ENCODE measurements at regions not wholly inside any gene's neighbourhood (a gene's known extent, or its start where the extent isn't known, plus 50 kb on each side); places are given as distances from the start of the nearest gene placed in this dataset.
"Not testable (repeated sequence)": the region's sequence is repeated elsewhere in the genome, so short reads cannot be mapped to it uniquely, and the experiment has no call there.

DNA sequence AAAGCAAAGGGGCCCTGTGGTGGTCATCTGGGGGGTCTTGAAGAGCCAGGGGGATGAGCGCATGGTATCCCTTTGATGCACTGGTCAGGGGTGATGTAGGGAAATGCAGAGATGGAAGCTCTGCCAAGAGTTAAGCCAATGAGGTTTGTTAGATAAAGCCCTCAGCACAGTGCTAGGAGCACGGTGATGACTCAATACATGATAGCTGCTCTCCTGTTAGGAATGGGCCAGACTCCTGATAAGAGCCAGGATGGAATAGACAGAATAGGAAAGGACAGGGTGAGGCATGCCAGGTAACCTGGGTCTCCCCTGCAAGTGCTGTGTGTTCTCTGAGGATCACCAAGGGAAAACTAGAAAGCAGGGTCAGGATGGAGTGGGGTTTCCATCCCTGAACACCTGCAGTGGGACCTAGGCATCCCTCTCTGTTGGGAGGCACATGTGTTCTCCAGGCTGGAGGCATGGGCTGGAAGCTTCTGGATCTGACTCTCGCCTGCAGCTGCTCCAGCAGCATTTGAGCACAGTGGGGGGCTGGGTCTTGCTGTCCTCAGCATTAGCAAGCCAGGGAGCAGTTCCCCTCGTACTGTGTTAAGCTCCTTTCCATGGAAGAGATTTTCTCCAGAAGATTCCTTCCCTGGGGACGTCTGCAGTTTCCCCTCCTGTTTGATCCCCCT is 71.8 kb upstream of the TIAM2 start:
- DNase-seq (ENCODE audit: low spot score) = no peak

DNA sequence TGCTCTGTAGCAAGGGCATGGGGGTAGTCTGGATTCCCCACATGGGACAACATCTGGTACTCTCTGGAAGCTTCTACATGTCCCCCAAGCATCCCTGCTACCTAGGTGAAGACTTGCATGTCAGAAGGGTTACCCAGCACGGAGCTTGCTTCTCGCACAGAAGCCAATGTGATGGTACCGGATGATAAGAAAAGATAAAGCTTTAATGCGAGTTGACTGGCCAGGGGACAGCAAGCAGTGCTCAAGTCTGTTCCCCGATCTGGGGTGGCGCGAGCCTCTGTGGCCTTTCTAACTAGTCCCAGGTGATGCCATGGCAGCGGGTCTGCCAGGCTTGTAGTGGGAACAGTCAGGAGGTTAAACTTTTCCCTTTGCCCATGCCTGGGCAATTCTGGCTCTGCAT is 70.0 kb upstream of the TIAM2 start:
- DNase-seq (ENCODE audit: low spot score) = no peak

DNA sequence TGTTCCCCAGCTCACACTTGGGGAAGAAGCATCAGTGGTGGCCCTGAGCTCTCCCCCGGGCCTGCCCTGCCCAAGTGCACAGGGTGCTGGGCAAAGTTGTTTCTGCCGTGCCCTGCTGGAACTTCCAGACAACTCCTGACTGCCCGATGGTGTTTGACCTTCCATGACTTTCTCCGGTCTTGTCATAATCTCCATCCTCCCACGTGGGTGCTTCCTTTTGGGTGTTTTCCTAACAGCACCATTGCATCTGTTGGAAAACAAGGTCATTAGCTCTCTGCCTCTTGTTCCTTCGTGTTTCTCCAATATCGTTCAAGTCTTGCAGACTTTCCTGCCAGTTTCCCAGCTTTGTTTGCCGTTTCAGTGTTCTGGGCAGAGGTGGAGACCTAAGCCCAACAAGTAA is 68.7 kb upstream of the TIAM2 start:
- no peak for DNase-seq (ENCODE audit: low spot score)

DNA sequence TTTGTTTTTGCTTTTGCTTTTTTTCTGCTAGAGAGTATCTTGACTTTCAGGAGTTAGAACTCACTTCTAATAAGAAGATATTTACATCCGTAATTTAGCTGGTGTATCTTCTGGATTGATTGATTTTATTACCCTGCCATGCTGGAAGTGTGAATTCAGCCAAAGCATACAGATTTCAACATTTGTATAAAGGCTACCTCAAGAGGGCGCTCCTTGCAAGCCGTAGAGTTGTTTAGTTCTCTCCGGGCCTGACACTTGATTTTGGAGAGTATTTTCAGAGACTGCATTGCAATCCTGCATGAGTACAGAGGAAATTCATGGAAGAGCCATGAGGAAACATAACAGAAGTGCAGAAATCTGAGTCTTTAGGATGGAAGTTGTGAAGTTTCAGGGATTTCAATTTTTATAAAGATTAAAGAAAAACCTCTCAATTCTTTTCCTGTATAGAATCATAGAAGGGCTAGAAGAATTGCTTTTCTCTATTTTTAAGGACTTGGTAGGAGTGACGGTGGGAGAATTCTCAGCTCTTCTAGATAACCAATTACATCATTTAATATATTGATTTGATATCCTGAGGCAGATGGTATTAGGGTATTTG is 66.7 kb upstream of the TIAM2 start:
- DNase-seq (ENCODE audit: low spot score) = peak; percentile 72

DNA sequence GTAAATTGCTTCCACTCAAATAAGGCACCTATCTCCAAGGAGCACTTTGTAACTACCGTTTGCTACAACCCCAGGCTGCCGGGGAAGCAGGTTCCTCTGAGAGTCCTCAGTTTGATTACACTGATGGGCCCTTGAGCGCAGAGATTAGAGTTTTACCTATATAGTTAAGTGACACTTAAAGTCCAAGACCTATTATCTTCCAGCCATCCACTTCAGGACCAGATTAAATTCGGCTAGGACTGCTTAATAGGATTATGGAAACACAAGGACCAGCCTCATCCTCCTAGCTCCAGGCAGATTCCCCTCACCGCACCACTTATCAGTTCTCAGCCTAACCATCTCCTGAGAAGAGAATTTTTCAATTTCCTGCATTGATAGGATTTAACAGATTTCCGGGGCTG is 64.7 kb upstream of the TIAM2 start:
- DNase-seq (ENCODE audit: low spot score) = no peak

DNA sequence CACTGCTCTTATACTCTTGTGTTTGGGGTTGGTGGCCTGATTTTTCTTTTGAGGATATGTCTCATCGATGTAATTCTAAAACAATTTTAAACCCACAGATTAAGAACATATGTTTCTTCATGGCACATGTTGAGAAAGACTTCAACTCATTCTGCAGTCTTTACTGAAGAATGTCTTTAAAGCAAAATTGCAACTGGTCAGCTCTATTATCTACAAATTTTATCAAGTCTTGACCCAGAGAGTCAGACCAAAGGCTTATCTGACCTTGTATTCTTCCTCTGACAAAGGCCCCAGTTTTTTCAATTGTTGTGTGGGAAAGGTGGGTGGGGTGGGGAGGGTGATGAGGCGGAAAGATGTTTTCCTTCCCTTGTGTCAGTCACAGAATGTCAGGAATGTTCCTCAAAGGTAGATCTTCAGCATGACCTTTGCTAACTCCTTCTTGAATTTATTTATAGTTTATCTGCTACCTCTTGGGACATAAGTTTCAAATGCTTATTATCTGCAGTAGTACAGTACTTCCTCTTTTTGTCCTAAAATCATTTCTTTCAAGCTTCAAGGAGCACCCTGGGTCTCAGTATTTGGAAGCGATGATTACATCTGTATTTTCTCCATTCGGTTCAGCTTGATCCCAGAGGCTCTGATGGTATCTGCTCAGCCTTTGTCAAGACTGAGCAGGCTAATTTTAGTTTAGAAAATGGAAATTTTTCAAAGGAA is 63.2 kb upstream of the TIAM2 start:
- DNase-seq (ENCODE audit: low spot score) = no peak

DNA sequence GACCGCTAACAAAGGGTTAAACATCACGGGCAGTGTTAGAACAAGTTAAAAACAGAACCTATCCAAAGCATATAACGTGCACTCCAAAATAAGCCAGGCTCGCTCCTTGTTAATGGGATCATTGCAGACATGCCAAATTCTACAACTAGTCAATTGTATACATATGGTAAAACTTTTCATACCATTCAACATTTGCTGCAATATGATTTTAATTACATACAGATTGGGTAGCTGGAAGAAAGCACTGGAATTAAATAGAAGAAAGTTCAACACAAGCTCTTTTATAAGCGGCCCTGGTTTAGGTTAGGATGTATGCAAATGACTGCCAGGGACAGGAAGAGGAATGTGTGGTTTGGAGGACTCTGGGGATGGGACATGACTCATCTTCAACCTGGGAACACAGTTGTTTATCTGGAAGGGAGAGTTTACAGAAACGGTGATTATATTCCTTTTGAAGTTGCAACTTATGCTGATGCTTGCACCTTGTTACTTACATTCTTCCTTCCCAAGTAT is 62.5 kb upstream of the TIAM2 start:
- DNase-seq (ENCODE audit: low spot score) = peak; percentile 47

DNA sequence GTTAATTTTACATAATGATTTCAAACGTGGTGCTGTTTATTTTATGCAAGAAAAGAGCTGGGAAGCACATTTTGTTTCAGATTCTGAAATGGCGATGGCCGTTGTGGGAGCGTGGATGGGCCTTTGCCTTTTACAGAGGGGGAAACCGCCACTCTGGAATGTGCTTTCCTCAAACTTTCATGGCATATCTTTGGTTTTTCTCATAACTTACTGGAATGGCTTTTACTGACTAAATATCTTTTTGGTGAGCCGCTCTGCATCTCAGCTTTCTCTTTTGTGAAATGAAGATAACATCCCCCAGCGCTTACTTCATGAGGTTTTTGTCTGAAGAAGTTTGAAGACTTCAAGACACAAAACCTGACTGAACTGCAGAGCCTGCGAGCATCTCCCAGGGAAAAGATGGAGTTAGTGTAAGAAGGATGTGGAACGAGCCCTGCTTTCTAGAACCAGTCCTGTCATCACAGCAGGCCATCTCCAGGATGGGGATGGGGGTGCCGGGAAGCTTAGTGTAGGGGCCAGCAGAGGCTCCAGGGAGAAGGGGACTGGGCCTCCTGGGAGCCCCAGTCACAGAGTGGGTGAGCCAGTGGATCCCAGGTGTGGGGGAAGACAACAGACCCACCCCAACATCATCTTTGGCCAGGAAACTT is 61.8 kb upstream of the TIAM2 start:
- no peak for DNase-seq (ENCODE audit: low spot score)

DNA sequence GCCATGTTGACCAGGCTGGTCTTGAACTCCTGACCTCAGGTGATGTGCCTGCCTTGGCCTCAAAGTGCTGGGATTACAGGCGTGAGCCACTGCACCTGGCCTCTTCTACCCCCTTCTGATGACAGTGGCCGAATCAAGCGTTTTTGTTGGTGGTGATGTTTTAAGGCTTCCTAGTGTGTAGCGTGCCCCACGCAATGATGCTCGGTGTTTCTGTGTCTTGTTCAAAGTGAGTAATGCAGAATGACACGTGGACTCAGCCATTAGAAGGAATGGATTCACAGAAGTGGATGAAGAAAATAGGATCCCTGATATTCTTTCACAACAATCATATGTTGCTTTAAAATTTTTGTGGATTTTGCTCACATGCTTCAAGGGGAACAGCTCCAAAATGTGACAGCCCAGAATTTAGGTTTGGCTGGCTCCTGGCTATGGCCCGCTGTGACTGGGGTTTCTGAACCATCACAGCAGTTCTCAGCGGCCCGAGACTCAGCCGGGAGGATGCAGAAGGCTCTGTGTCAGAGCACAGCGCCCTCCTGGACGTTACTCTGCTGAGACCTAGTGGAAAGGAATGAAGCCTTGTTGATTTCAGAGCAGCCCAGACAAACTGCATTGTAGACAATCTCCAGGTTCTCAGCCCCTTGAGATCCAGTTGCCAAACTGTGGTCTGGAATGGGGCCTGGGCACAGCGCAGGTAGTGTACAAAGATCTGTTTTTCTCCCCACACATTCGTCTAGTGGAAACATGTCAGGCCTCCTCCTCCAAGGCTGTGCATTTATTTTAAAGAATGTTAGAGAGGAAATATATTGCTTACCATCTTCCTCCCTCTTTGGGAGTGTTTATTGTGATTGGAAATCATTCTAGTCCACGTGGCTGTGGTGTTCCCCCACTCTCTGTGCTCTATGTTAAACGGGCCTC is 57.6 kb upstream of the TIAM2 start:
- DNase-seq (ENCODE audit: low spot score) = no peak

DNA sequence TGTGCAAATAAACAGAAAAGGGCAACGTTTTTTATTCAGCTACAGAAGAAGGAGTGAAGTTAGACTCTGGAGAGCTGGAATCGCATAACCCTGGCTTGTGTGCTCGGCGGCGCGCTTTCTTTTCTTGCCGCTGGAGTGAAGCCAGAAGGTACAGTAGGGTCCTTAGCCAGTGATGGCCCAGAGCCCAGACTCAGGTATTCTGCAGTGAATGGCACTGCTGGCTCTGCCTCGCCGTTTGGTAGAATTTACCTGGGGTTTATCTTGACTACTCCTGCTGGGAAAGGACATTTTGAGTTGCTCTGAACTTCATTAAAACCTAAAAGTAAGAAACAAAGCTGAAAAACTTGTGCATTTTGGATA is 56.9 kb upstream of the TIAM2 start:
- DNase-seq (ENCODE audit: low spot score) = no peak

DNA sequence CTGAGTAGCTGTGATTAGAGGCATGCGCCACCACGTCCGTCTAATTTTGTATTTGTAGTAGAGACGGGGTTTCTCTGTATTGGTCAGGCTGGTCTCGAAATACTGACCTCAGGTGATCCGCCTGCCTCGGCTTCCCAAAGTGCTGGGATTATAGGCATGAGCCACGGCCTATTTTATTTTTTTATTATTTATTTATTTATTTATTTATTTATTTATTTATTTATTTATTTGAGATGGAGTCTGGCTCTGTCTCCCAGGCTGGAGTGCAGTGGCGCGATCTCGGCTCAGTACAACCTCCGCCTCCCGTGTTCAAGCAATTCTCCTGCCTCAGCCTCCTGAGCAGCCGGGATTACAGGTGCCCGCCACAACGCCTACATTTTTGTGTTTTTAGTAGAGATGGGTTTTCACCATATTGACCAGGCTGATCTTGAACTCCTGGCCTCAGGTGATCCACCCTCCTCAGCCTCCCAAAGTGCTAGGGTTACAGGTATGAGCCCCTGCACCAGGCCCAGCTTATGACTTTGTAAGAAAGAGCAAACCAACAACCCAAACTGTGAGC is 56.3 kb upstream of the TIAM2 start:
- DNase-seq (ENCODE audit: low spot score) = not testable (repeated sequence)

DNA sequence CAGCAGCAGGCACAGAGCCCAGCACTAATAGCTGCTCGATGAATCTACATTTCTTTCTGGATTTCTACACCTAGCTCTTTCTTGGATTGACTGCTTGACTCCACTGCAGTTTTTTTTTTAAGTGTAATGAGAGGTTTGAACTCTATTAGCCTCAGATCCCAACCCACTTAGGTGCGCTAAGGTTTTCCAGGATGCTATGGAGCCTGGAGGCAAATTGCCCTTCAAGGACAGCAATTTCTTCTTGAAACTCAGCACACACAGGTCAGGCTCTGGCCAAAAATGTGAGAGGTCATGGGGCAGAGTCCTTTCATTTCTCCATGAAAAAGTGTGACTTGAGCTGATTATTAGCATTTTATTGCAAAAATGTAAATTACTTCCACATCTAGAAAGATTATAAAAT is 52.3 kb upstream of the TIAM2 start:
- no peak for DNase-seq (ENCODE audit: low spot score)

DNA sequence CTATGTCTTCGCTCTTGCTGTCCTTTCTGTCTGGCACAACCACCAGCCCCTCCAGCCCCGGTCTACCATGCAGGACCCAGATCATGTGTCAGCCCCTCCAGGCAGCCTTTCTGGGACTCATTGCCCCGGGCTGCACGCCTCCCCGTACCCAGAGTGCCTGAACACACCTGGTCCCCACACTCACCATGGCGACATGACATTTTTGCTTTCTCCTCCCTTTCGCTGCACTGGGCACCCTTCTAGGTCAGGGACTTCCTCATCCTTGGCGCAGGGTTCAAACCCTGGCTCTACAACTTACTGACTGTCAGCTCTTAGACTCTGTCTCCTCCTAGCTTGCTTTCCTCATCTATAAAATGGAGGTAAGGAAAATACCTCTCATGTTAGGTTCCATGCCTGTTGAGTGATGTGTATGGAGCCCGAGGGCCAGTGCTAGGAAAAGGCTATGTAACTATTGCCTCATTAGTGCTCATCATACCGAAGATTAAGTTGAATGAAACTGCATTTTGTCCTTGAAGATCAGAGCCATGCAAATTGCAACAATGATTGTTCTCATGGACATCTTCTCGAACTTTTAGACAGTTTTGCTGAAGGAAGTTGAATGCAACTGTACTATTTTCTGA is 49.7 kb upstream of the TIAM2 start:
- no peak for DNase-seq (ENCODE audit: low spot score)

All from hepatic stellate cell (primary cell).